ENCODE measurements at regions not wholly inside any gene's neighbourhood (a gene's known extent, or its start where the extent isn't known, plus 50 kb on each side); places are given as distances from the start of the nearest gene placed in this dataset.

DNA sequence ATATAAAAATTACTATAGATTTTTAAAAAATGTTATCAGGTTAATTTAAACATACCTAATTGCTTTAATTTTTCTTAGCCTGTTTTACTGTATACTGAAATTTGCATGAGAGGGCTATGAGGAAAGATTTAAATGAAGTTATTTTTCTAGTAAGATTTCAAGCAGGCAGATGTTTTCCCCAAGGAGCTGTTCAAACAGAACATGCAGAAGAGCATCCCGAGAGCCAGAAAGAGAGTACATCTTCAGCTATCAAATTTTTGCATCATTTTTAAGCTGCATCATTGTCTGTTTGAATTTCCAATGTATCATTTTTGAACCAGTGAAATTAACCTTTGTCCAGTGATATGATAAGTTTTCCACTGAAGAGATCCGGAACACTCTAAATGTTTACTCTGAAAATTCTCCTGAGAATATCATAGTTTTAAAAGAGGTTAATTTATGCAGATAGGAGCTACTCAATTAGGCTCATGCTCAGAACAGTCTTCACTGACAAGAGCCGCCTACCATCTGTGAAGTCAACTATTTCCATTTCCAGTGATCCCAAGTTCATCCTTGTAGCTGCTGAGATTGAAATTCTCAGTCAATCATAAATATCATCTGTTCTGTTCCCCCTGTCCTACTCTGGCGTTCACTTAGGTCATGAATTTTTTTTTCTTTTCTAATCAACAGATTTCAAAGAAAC is 467.7 kb upstream of the NBEA start:
- H3K36me3 ChIP-seq (ENCODE audit: insufficient read depth, low read length): no peaks in the 10 kb centered on the region
- H3K4me1 ChIP-seq (ENCODE audit: insufficient read depth, low read length): no peaks in the 10 kb centered on the region
- no peak overlapping the region for H3K27ac ChIP-seq (ENCODE audit: low read depth, low read length)
- H3K9me3 ChIP-seq (ENCODE audit: insufficient read depth, low read depth, low read length): no peaks in the 10 kb centered on the region
- WGBS: 97% methylated on average over 4 of the region's 4 CpGs
- no peak overlapping the region for H3K4me3 ChIP-seq (ENCODE audit: low read length)
- no peak overlapping the region for H3K9ac ChIP-seq (ENCODE audit: low read depth, low read length)
- H3K27me3 ChIP-seq (ENCODE audit: insufficient read depth, low read length): no peaks in the 10 kb centered on the region

DNA sequence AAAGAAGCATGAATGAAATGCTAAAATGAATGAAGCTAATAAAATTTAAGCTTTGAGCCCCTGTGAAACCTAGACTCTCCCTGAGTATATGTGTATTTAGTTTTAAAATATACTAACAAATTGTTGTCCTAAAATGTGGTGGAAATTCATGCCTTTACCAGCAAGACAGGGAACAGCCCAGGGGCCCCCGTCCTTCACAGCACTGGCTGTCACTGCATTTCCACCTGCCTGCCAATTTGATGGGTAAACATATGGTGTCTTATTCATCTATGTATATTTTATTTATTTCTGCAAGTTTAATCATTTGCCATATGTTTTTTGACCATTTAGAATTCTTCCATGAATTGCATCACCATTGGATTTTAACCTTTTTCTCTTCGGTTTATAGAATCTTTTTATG is 463.7 kb upstream of the NBEA start:
- no peaks in the 10 kb centered on the region for H3K27me3 ChIP-seq (ENCODE audit: insufficient read depth, low read length)
- no peak overlapping the region for H3K4me3 ChIP-seq (ENCODE audit: low read length)
- H3K9ac ChIP-seq (ENCODE audit: low read depth, low read length): no peak overlapping the region
- 96% methylated on average over 2 of the region's 2 CpGs for WGBS
- no peaks in the 10 kb centered on the region for H3K9me3 ChIP-seq (ENCODE audit: insufficient read depth, low read depth, low read length)
- H3K4me1 ChIP-seq (ENCODE audit: insufficient read depth, low read length): no peaks in the 10 kb centered on the region
- no peaks in the 10 kb centered on the region for H3K36me3 ChIP-seq (ENCODE audit: insufficient read depth, low read length)
- H3K27ac ChIP-seq (ENCODE audit: low read depth, low read length): no peak overlapping the region

GRCh38 chr13:34502011-34502410 is 440.1 kb upstream of the NBEA start:
- no peaks in the 10 kb centered on the region for H3K36me3 ChIP-seq (ENCODE audit: insufficient read depth, low read length)
- no peak overlapping the region for H3K9ac ChIP-seq (ENCODE audit: low read depth, low read length)
- H3K27me3 ChIP-seq (ENCODE audit: insufficient read depth, low read length): no peaks in the 10 kb centered on the region
- no peak overlapping the region for H3K27ac ChIP-seq (ENCODE audit: low read depth, low read length)
- no peaks in the 10 kb centered on the region for H3K9me3 ChIP-seq (ENCODE audit: insufficient read depth, low read depth, low read length)
- H3K4me3 ChIP-seq (ENCODE audit: low read length): no peak overlapping the region
- 100% methylated on average over 1 of the region's 2 CpGs for WGBS
- no peaks in the 10 kb centered on the region for H3K4me1 ChIP-seq (ENCODE audit: insufficient read depth, low read length)

DNA sequence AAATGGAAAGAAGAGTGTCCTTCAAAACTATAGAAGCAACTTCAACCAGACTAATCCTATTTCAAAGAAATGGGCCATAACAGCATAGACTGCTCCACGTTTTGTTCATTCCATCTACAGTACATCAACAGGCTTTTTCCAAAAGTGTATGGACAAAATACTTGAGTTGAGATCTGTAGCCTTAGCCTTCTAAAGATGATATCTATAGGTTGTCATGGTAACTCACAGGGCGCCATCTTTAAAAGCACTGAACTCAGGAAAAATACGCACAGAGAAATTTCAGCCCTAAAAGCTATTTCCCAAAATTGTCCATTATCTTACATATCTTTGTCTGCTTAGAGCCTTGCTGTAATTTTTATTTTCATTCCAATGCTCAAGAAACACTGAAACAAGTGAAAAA is 439.4 kb upstream of the NBEA start:
- Histone ChIP-seq H3K4me3 (ENCODE audit: low read length) (no peak overlapping the region), H3K9ac (ENCODE audit: low read depth, low read length) (no peak overlapping the region), H3K27me3 (ENCODE audit: insufficient read depth, low read length) (no peaks in the 10 kb centered on the region), H3K27ac (ENCODE audit: low read depth, low read length) (no peak overlapping the region), H3K4me1 (ENCODE audit: insufficient read depth, low read length) (no peaks in the 10 kb centered on the region), H3K9me3 (ENCODE audit: insufficient read depth, low read depth, low read length) (no peaks in the 10 kb centered on the region), H3K36me3 (ENCODE audit: insufficient read depth, low read length) (no peaks in the 10 kb centered on the region)
- WGBS: 93% methylated on average over 3 of the region's 3 CpGs

- Histone ChIP-seq H3K4me1 (ENCODE audit: insufficient read depth, low read length) (no peaks in the 10 kb centered on the region), H3K27me3 (ENCODE audit: insufficient read depth, low read length) (no peaks in the 10 kb centered on the region), H3K27ac (ENCODE audit: low read depth, low read length) (no peak overlapping the region), H3K4me3 (ENCODE audit: low read length) (no peak overlapping the region), H3K9ac (ENCODE audit: low read depth, low read length) (no peak overlapping the region), H3K9me3 (ENCODE audit: insufficient read depth, low read depth, low read length) (no peaks in the 10 kb centered on the region), H3K36me3 (ENCODE audit: insufficient read depth, low read length) (no peaks in the 10 kb centered on the region)
- 93% methylated on average over 3 of the region's 3 CpGs for WGBS
Observed at GRCh38 chr13:34506796-34507195, 435.3 kb upstream of the NBEA start.

- Histone ChIP-seq H3K9ac (ENCODE audit: low read depth, low read length) (no peak overlapping the region), H3K27me3 (ENCODE audit: insufficient read depth, low read length) (no peaks in the 10 kb centered on the region), H3K9me3 (ENCODE audit: insufficient read depth, low read depth, low read length) (no peaks in the 10 kb centered on the region), H3K4me1 (ENCODE audit: insufficient read depth, low read length) (no peaks in the 10 kb centered on the region), H3K27ac (ENCODE audit: low read depth, low read length) (no peak overlapping the region), H3K36me3 (ENCODE audit: insufficient read depth, low read length) (no peaks in the 10 kb centered on the region), H3K4me3 (ENCODE audit: low read length) (no peak overlapping the region)
- 100% methylated on average over 4 of the region's 4 CpGs for whole genome bisulfite sequencing
Observed at GRCh38 chr13:34507630-34508029, 434.4 kb upstream of the NBEA start.

DNA sequence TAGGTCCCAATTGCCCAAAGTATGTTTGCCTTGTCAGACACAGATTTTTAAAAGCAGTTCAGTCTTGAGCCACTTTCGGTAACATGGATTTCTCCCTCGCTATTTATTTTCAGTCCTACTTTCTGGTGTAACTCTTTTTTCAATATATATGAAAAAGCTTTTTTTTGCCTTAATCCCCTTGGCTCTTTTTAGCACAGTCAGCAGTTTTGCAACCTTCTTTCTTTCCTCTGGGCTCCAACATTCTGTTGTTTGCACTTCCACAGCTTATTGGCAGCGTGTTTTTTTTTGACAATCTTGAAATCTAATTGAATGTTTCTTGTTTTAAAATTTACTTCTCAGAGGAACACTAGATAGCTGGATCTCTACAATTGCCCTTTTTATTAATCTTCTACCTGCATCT is 429.3 kb upstream of the NBEA start:
- WGBS: 96% methylated on average over 2 of the region's 3 CpGs
- H3K27ac ChIP-seq (ENCODE audit: low read depth, low read length): no peak overlapping the region
- no peaks in the 10 kb centered on the region for H3K36me3 ChIP-seq (ENCODE audit: insufficient read depth, low read length)
- H3K4me1 ChIP-seq (ENCODE audit: insufficient read depth, low read length): no peaks in the 10 kb centered on the region
- H3K9ac ChIP-seq (ENCODE audit: low read depth, low read length): no peak overlapping the region
- no peak overlapping the region for H3K4me3 ChIP-seq (ENCODE audit: low read length)
- no peaks in the 10 kb centered on the region for H3K9me3 ChIP-seq (ENCODE audit: insufficient read depth, low read depth, low read length)
- H3K27me3 ChIP-seq (ENCODE audit: insufficient read depth, low read length): no peaks in the 10 kb centered on the region

DNA sequence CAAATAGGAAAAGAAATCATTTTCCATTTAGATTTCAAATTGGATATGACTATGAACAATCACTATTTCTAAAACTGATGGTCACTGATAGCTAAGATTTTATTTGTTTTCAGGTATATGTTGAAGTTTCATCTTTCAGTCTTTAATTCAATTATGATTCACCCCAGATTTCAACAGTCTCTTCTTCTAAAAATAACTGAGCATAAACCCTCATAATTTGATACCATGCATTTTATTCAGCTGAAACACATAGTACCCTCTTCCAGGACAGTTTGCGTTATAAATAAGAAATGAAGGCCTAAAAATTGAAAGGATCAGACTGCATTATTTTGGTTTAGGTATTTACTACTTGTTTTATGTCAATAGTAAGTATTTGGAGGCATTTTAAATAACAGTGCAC is 428.5 kb upstream of the NBEA start:
- Histone ChIP-seq H3K27me3 (ENCODE audit: insufficient read depth, low read length) (no peaks in the 10 kb centered on the region), H3K4me1 (ENCODE audit: insufficient read depth, low read length) (no peaks in the 10 kb centered on the region), H3K9me3 (ENCODE audit: insufficient read depth, low read depth, low read length) (no peaks in the 10 kb centered on the region), H3K36me3 (ENCODE audit: insufficient read depth, low read length) (no peaks in the 10 kb centered on the region), H3K4me3 (ENCODE audit: low read length) (no peak overlapping the region), H3K9ac (ENCODE audit: low read depth, low read length) (no peak overlapping the region), H3K27ac (ENCODE audit: low read depth, low read length) (no peak overlapping the region)
- WGBS: 93% methylated on average over 1 of the region's 1 CpG

DNA sequence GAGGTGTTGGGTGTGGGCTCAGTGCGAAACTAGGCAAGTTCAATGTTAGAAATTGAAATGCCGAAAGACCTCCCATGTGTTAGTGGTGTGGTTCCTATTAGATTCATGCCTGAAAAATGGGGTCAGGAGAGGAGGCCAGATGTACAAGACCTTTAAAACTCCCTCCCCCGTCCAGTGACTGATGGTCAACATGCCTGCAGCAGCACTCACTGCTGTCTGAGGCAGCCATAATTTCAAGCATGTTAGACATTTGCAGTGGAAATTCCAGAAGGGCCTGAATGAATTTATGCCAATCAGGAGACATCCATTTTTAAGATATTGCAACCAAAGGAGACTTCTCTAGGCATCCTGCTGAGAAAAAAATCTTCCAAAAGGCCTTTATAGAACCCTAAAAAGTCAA is 426.9 kb upstream of the NBEA start:
- Histone ChIP-seq H3K9ac (ENCODE audit: low read depth, low read length) (no peak overlapping the region), H3K4me3 (ENCODE audit: low read length) (no peak overlapping the region), H3K27ac (ENCODE audit: low read depth, low read length) (no peak overlapping the region), H3K9me3 (ENCODE audit: insufficient read depth, low read depth, low read length) (no peaks in the 10 kb centered on the region), H3K27me3 (ENCODE audit: insufficient read depth, low read length) (no peaks in the 10 kb centered on the region), H3K4me1 (ENCODE audit: insufficient read depth, low read length) (no peaks in the 10 kb centered on the region), H3K36me3 (ENCODE audit: insufficient read depth, low read length) (no peaks in the 10 kb centered on the region)
- WGBS: 100% methylated on average over 3 of the region's 3 CpGs

GRCh38 chr13:34521171-34521570 is 420.9 kb upstream of the NBEA start:
- H3K9ac ChIP-seq (ENCODE audit: low read depth, low read length): no peak overlapping the region
- H3K9me3 ChIP-seq (ENCODE audit: insufficient read depth, low read depth, low read length): no peaks in the 10 kb centered on the region
- no peaks in the 10 kb centered on the region for H3K36me3 ChIP-seq (ENCODE audit: insufficient read depth, low read length)
- H3K27me3 ChIP-seq (ENCODE audit: insufficient read depth, low read length): no peaks in the 10 kb centered on the region
- no peak overlapping the region for H3K27ac ChIP-seq (ENCODE audit: low read depth, low read length)
- 93% methylated on average over 5 of the region's 5 CpGs for WGBS
- H3K4me1 ChIP-seq (ENCODE audit: insufficient read depth, low read length): no peaks in the 10 kb centered on the region
- no peak overlapping the region for H3K4me3 ChIP-seq (ENCODE audit: low read length)

DNA sequence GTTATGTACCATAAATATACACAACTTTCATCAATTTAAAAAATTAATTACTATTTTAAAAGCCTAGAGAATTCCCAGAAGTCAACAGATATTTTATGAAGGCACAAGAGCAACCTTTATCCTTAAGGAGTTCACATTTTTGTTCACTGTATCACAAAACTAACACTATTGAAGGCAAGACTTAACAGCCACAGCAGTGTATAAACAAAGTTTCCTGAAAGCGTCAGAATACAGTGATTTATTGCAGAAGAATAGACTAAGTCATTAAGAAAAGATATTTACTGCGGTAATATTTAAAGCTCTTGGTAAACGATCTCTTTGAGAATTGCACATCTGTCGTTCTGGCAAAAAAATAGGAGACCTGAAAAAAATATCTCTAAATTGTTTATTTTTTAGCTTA is 419.3 kb upstream of the NBEA start:
- 95% methylated on average over 4 of the region's 4 CpGs for WGBS
- Histone ChIP-seq H3K4me3 (ENCODE audit: low read length) (no peak overlapping the region), H3K36me3 (ENCODE audit: insufficient read depth, low read length) (no peaks in the 10 kb centered on the region), H3K9ac (ENCODE audit: low read depth, low read length) (no peak overlapping the region), H3K27me3 (ENCODE audit: insufficient read depth, low read length) (no peaks in the 10 kb centered on the region), H3K4me1 (ENCODE audit: insufficient read depth, low read length) (no peaks in the 10 kb centered on the region), H3K27ac (ENCODE audit: low read depth, low read length) (no peak overlapping the region), H3K9me3 (ENCODE audit: insufficient read depth, low read depth, low read length) (no peaks in the 10 kb centered on the region)

- Histone ChIP-seq H3K9ac (ENCODE audit: low read depth, low read length) (no peak overlapping the region), H3K4me1 (ENCODE audit: insufficient read depth, low read length) (no peaks in the 10 kb centered on the region), H3K4me3 (ENCODE audit: low read length) (no peak overlapping the region), H3K9me3 (ENCODE audit: insufficient read depth, low read depth, low read length) (no peaks in the 10 kb centered on the region), H3K36me3 (ENCODE audit: insufficient read depth, low read length) (no peaks in the 10 kb centered on the region), H3K27me3 (ENCODE audit: insufficient read depth, low read length) (no peaks in the 10 kb centered on the region), H3K27ac (ENCODE audit: low read depth, low read length) (no peak overlapping the region)
- WGBS: 92% methylated on average over 3 of the region's 3 CpGs
Observed at GRCh38 chr13:34523406-34523805, 418.7 kb upstream of the NBEA start.
